ENCODE measurements at regions not wholly inside any gene's neighbourhood (a gene's known extent, or its start where the extent isn't known, plus 50 kb on each side); places are given as distances from the start of the nearest gene placed in this dataset.

DNA sequence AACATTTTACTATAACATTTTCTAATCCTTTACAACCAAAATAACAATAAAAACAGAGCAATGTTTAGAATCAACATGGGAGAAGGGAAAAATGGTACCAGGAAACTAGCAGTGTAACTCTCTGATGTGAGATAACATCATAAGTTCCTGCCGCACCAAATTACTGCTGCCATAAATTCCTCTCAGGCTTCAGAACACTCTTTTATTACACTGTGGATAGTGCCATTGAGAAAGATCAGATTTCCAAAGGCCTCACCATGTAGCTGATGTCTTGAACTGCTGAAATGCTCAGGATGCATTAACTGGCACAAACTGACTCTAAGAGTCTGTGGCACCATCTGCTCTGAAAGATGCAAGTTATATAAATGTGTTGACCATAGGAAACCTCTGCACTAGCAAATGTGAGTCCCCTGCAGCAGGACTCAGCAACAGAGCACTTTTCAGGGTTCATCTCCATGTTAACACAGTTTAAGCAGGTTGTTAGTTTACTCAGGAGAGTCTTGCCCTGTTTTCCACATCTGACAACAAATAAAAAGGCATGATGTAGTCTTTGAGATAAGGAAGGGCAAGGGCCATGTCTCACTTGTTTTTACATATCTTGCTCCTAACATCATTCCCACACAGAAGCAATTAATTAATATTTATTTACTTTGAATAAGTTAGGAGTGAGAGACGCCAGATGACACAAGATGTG is 218.1 kb downstream of the CETN3 start:
- Histone ChIP-seq H3K27me3 (ENCODE audit: low read length) (no peaks in the 10 kb centered on the region), H3K79me2 (ENCODE audit: insufficient read depth, low read length) (no peaks in the 10 kb centered on the region), H3K4me2 (ENCODE audit: low read depth, low read length, poor library complexity, severe bottlenecking) (no peak overlapping the region), H3K9ac (ENCODE audit: low read length) (no peak overlapping the region), H2AFZ (ENCODE audit: low read depth, low read length, severe bottlenecking) (no peak overlapping the region), H4K20me1 (ENCODE audit: low read depth, low read length) (no peaks in the 10 kb centered on the region), H3K27ac (ENCODE audit: low read depth, low read length) (no peak overlapping the region), H3K36me3 (ENCODE audit: low read length) (no peaks in the 10 kb centered on the region), H3K9me2 (replicated peaks; ENCODE audit: insufficient read depth, low read length) (no peaks in the 10 kb centered on the region), H3K9me3 (ENCODE audit: insufficient read depth, low read length) (no peaks in the 10 kb centered on the region), H3F3A (ENCODE audit: insufficient read depth) (no peaks in the 10 kb centered on the region), H3K4me3 (ENCODE audit: insufficient read depth, low read length, poor library complexity, severe bottlenecking) (no peak overlapping the region)
- TF ChIP-seq, protein P1, sequence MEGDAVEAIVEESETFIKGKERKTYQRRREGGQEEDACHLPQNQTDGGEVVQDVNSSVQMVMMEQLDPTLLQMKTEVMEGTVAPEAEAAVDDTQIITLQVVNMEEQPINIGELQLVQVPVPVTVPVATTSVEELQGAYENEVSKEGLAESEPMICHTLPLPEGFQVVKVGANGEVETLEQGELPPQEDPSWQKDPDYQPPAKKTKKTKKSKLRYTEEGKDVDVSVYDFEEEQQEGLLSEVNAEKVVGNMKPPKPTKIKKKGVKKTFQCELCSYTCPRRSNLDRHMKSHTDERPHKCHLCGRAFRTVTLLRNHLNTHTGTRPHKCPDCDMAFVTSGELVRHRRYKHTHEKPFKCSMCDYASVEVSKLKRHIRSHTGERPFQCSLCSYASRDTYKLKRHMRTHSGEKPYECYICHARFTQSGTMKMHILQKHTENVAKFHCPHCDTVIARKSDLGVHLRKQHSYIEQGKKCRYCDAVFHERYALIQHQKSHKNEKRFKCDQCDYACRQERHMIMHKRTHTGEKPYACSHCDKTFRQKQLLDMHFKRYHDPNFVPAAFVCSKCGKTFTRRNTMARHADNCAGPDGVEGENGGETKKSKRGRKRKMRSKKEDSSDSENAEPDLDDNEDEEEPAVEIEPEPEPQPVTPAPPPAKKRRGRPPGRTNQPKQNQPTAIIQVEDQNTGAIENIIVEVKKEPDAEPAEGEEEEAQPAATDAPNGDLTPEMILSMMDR (IDR thresholded peaks at IDR 0.05; ENCODE audit: insufficient read depth, low read length, poor library complexity, severe bottlenecking), result no peak
- no peak for TF ChIP-seq EZH2phosphoT487 (conservative IDR thresholded peaks at IDR 0.05; ENCODE audit: low read length)

DNA sequence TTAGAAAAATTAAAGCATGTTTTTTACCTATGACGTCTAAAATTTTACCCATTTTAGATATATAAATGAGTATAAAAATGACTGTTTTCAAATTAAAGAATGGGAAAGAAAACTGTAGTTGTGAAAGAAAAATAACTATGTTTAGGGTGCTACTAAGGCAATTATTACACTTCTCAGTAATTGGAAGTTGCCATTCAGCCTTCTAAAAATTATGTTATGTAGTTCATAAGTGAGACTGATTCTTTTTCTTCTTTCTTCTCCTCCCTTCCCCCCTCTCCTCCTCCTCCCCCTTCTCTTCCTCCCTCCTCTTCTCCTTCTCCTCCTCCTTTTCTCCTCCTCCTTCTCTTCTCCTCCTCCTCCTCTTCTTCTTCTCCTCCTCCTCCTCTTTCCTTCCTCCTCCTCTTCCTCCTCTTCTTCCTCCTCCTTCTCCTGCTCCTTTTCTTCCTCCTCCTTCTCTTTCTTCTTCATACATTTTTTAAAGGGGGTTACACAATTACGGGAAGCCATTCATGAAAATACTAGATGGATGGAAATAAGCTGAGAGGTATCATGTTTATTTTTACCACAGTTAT is 223.6 kb downstream of the CETN3 start:
- Histone ChIP-seq H3K9me3 (ENCODE audit: insufficient read depth, low read length) (no peaks in the 10 kb centered on the region), H3K4me2 (ENCODE audit: low read depth, low read length, poor library complexity, severe bottlenecking) (no peak overlapping the region), H3K36me3 (ENCODE audit: low read length) (no peaks in the 10 kb centered on the region), H4K20me1 (ENCODE audit: low read depth, low read length) (no peaks in the 10 kb centered on the region), H3K27ac (ENCODE audit: low read depth, low read length) (no peak overlapping the region), H3F3A (ENCODE audit: insufficient read depth) (no peaks in the 10 kb centered on the region), H3K4me3 (ENCODE audit: insufficient read depth, low read length, poor library complexity, severe bottlenecking) (no peak overlapping the region), H3K79me2 (ENCODE audit: insufficient read depth, low read length) (no peaks in the 10 kb centered on the region), H2AFZ (ENCODE audit: low read depth, low read length, severe bottlenecking) (no peak overlapping the region), H3K27me3 (ENCODE audit: low read length) (no peaks in the 10 kb centered on the region), H3K9me2 (replicated peaks; ENCODE audit: insufficient read depth, low read length) (no peaks in the 10 kb centered on the region), H3K9ac (ENCODE audit: low read length) (no peak overlapping the region)
- TF ChIP-seq, protein P1 (IDR thresholded peaks at IDR 0.05; ENCODE audit: insufficient read depth, low read length, poor library complexity, severe bottlenecking), result no peak
- no peak for TF ChIP-seq EZH2phosphoT487 (conservative IDR thresholded peaks at IDR 0.05; ENCODE audit: low read length)

DNA sequence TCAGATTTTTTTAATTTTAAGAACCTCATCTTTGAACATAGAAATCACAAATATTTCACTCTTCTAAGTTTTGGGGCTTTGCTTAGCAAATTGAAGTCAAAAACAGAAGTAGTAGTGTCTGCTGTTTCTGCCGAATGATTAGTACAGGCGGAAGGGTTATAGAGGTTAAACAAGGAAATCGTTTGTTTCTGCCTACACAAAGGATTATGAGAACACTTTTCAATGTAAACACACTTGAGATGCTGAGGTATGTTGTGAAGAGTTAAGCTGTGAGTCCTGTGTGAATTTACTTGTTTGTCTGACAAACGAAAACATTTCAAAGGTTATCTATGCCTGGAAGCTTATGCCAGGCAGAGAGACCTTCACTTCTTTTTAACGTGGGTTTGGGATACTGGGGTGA is 224.8 kb downstream of the CETN3 start:
- H3K36me3 ChIP-seq (ENCODE audit: low read length), result no peaks in the 10 kb centered on the region
- no peaks in the 10 kb centered on the region for H3K79me2 ChIP-seq (ENCODE audit: insufficient read depth, low read length)
- no peaks in the 10 kb centered on the region for H3K9me3 ChIP-seq (ENCODE audit: insufficient read depth, low read length)
- no peaks in the 10 kb centered on the region for H3K9me2 ChIP-seq (replicated peaks; ENCODE audit: insufficient read depth, low read length)
- no peak overlapping the region for H3K27ac ChIP-seq (ENCODE audit: low read depth, low read length)
- TF ChIP-seq, protein P1 (IDR thresholded peaks at IDR 0.05; ENCODE audit: insufficient read depth, low read length, poor library complexity, severe bottlenecking), result no peak
- TF ChIP-seq EZH2phosphoT487 (conservative IDR thresholded peaks at IDR 0.05; ENCODE audit: low read length), result no peak
- H3K9ac ChIP-seq (ENCODE audit: low read length), result no peak overlapping the region
- H3K4me2 ChIP-seq (ENCODE audit: low read depth, low read length, poor library complexity, severe bottlenecking), result no peak overlapping the region
- no peaks in the 10 kb centered on the region for H3F3A ChIP-seq (ENCODE audit: insufficient read depth)
- H4K20me1 ChIP-seq (ENCODE audit: low read depth, low read length), result no peaks in the 10 kb centered on the region
- H2AFZ ChIP-seq (ENCODE audit: low read depth, low read length, severe bottlenecking), result no peak overlapping the region
- H3K4me3 ChIP-seq (ENCODE audit: insufficient read depth, low read length, poor library complexity, severe bottlenecking), result no peak overlapping the region
- no peaks in the 10 kb centered on the region for H3K27me3 ChIP-seq (ENCODE audit: low read length)

Data from SU-DHL-6 (cell line).